HepG2 (cell line): ENCODE measurements at regions not wholly inside any gene's neighbourhood (a gene's known extent, or its start where the extent isn't known, plus 50 kb on each side); places are given as distances from the start of the nearest gene placed in this dataset.

Experiments
- ATAC-seq: fragments of 200-7000 bp; cut with Tn5 transposase; 3 replicates; pipeline ENCODE4 v1.9.1; 2020; ENCODE audit warnings: mild to moderate bottlenecking, moderate library complexity
- BruUV-seq: library from RNA; stranded (reverse); fragments of 400-500 nt; replicated peaks from 2 replicates; lab custom pipeline; 2021; lab: Mats Ljungman, UMichigan
- CTCF ChIA-PET: fragments of 300-600 bp; formaldehyde crosslinking; extraction: SDS; loops from one replicate; lab custom pipeline; 2021; ENCODE audit warnings: low total read pairs, inconsistent platforms, low intra/inter-chr PET ratio; lab: Yijun Ruan, JAX
- POLR2A ChIA-PET: fragments of 350-600 bp; sonication (Branson Sonifier 250); formaldehyde crosslinking; loops from one replicate; lab custom pipeline; 2020; ENCODE audit warnings: antibody characterized with exemption, inconsistent platforms; lab: Yijun Ruan, JAX
- DNase-seq: peaks from one replicate; pipeline ENCODE4 v3.0.0-alpha.2; 2015; ENCODE audit warnings: low spot score
- FAIRE-seq: peaks from 3 replicates; lab custom pipeline; 2011; peaks lifted over from hg19 to GRCh38; lab: Jason Lieb, UNC
- H2AFZ ChIP-seq: one replicate; pipeline ENCODE4 v1.6.1; 2011; ENCODE audit warnings: low read length, inconsistent platforms
- H3K27ac ChIP-seq: fragments of 300-600 bp; 3 replicates; pipeline ENCODE4 v1.8.0; 2011; ENCODE audit warnings: mixed run types, mild to moderate bottlenecking, mixed read lengths, low read length, inconsistent platforms; ENCODE audit not compliant: insufficient read depth; ENCODE audit errors: extremely low read length
- H3K27me3 ChIP-seq, 2 experiments: fragments of 200-600 bp in 1 of 2; 2 replicates in 1 of 2; 3 replicates in 1 of 2; pipeline versions ENCODE4 v1.6.0 to v1.8.0; 2011; ENCODE audit warnings: low read length in 2 of 2, mild to moderate bottlenecking in 2 of 2, moderate library complexity in 2 of 2, inconsistent platforms in 1 of 2; ENCODE audit not compliant: insufficient read depth in 2 of 2, control insufficient read depth in 1 of 2
- H3K36me3 ChIP-seq, 2 experiments: fragments of 200-600 bp in 1 of 2; replicated peaks in 1 of 2; 2 replicates in 1 of 2; 3 replicates in 1 of 2; pipeline versions ENCODE4 v1.5.1 to v1.8.0; 2011; ENCODE audit warnings: low read length in 2 of 2, inconsistent platforms in 1 of 2; ENCODE audit not compliant: insufficient read depth in 2 of 2, control insufficient read depth in 1 of 2
- H3K4me1 ChIP-seq: 2 replicates; pipeline ENCODE4 v1.5.1; 2012; ENCODE audit warnings: low read length, inconsistent platforms; ENCODE audit not compliant: insufficient read depth
- H3K4me2 ChIP-seq: 2 replicates; pipeline ENCODE4 v1.6.0; 2011; ENCODE audit warnings: low read depth, low read length, inconsistent platforms
- H3K4me3 ChIP-seq, 3 experiments: fragments of 200-600 bp in 1 of 3; sonication (generic), shearing (Covaris generic) in 1 of 3; replicated peaks in 1 of 3; 2 replicates each; pipeline ENCODE4 v1.5.1; 2011 to 2016; ENCODE audit warnings: low read length in 3 of 3, inconsistent platforms in 2 of 3, low read depth in 2 of 3, mild to moderate bottlenecking in 2 of 3, control low read depth in 1 of 3, mixed read lengths in 1 of 3; ENCODE audit not compliant: insufficient read depth in 1 of 3
- H3K79me2 ChIP-seq: one replicate; pipeline ENCODE4 v1.6.1; 2011; ENCODE audit warnings: low read length, inconsistent platforms; ENCODE audit not compliant: insufficient read depth
- H3K9ac ChIP-seq: 2 replicates; pipeline ENCODE4 v1.6.0; 2011; ENCODE audit warnings: mild to moderate bottlenecking, low read depth, low read length, inconsistent platforms; ENCODE audit not compliant: insufficient read depth
- H3K9me3 ChIP-seq: 2 replicates; pipeline ENCODE4 v1.5.1; 2012; ENCODE audit warnings: mild to moderate bottlenecking, low read length
- H4K20me1 ChIP-seq: 2 replicates; pipeline ENCODE4 v1.6.0; 2011; ENCODE audit warnings: inconsistent platforms, mild to moderate bottlenecking, low read length, moderate library complexity; ENCODE audit not compliant: insufficient read depth
- DR1 ChIP-seq: sonication (generic); formaldehyde crosslinking; IDR thresholded peaks from 2 replicates; pipeline ENCODE4 v1.8.0; 2021; ENCODE audit warnings: mild to moderate bottlenecking, missing genetic modification reagents, inconsistent platforms
- FOXP4 ChIP-seq: sonication (generic); formaldehyde crosslinking; IDR thresholded peaks from 2 replicates; pipeline ENCODE4 v1.4.0; 2020; ENCODE audit warnings: missing genetic modification reagents
- GMEB2 ChIP-seq: IDR thresholded peaks from 2 replicates; pipeline ENCODE4 v1.6.1; 2016; ENCODE audit warnings: missing biosample characterization, missing genetic modification reagents, low read depth
- HNRNPLL ChIP-seq: fragments of 200-400 bp; formaldehyde crosslinking; IDR thresholded peaks from 2 replicates; pipeline ENCODE4 v1.6.1; 2017; ENCODE audit warnings: mild to moderate bottlenecking, low read depth, low read length; ENCODE audit not compliant: poor library complexity, severe bottlenecking
- HNRNPUL1 ChIP-seq: fragments of 200-400 bp; formaldehyde crosslinking; IDR thresholded peaks from 2 replicates; pipeline ENCODE4 v1.6.1; 2017; ENCODE audit warnings: low read depth, mild to moderate bottlenecking, low read length, moderate library complexity
- MZF1 ChIP-seq: sonication (generic); formaldehyde crosslinking; IDR thresholded peaks from 2 replicates; pipeline ENCODE4 v1.8.1; 2023; ENCODE audit warnings: mild to moderate bottlenecking, missing genetic modification reagents, borderline replicate concordance
- UBTF ChIP-seq: sonication (generic); formaldehyde crosslinking; IDR thresholded peaks from 2 replicates; pipeline ENCODE4 v1.4.0; 2020; ENCODE audit warnings: mild to moderate bottlenecking, missing genetic modification reagents
- ZBTB43 ChIP-seq: sonication (generic); formaldehyde crosslinking; conservative IDR thresholded peaks from 2 replicates; pipeline ENCODE4 v1.4.0; 2020; ENCODE audit warnings: missing genetic modification reagents
- ZMAT5 ChIP-seq: sonication (generic); formaldehyde crosslinking; IDR thresholded peaks from 2 replicates; pipeline ENCODE4 v1.5.0; 2020; ENCODE audit warnings: mild to moderate bottlenecking, low read depth, missing genetic modification reagents, borderline replicate concordance
- ZNF562 ChIP-seq: sonication (generic); formaldehyde crosslinking; IDR thresholded peaks from 2 replicates; pipeline ENCODE4 v1.8.0; 2022; ENCODE audit warnings: missing genetic modification reagents, borderline replicate concordance
- ZNF891 ChIP-seq: sonication (generic); formaldehyde crosslinking; IDR thresholded peaks from 2 replicates; pipeline ENCODE4 v1.5.0; 2020; ENCODE audit warnings: mild to moderate bottlenecking, missing genetic modification reagents
- WGBS: methylation state at CpG from one replicate; pipeline ENCODE4 v1.1.6; 2017; ENCODE audit warnings: low lambda C conversion rate; 5-methylcytosine and 5-hydroxymethylcytosine counted together
- in situ Hi-C: cut with HindIII; loops from 2 replicates; pipeline ENCODE4 v1.10.0; 2017; ENCODE audit warnings: low pct_unique_long_range_greater_than_20kb; ENCODE audit not compliant: extremely low pct_ligation_motif_present
- intact Hi-C: fragments of 100-400 bp; cut with micrococcal nuclease; formaldehyde crosslinking; loops from one replicate; pipeline ENCODE4 v1.10.0; 2022; ENCODE audit not compliant: unreplicated experiment
- TF ChIP-seq, protein P1 (sequence below): IDR thresholded peaks from 2 replicates; pipeline ENCODE4 v1.4.0; 2020; ENCODE audit warnings: mild to moderate bottlenecking, missing genetic modification reagents

- POLR2A ChIA-PET: no interaction called here
- 81% methylated on average over 6 of the region's 6 CpGs for WGBS
- intact Hi-C loops (no loop called here), in situ Hi-C loops (no loop called here)
- no peak for FAIRE-seq
- Histone ChIP-seq H3K79me2 (no peaks in the 10 kb centered on the region), H4K20me1 (no peaks in the 10 kb centered on the region), H3K9me3 (peaks cover 7% of the 10 kb centered on the region; the same call in 1 of the 2 replicates), H3K36me3 (no peaks in the 10 kb centered on the region), H3K27me3 (peaks cover 0 to 3% of the 10 kb centered on the region in 2 experiments; a peak in 1 of 5 replicates), H3K4me1 (no peaks in the 10 kb centered on the region), H3K27ac (no peak overlapping the region), H3K4me3 (no peak overlapping the region), H3K4me2 (no peak overlapping the region), H2AFZ (no peak overlapping the region), H3K9ac (no peak overlapping the region)
- DNase-seq: no peak
- no TSS peak for BruUV-seq
- CTCF ChIA-PET: no interaction called here
- ATAC-seq: no peak
- TF ChIP-seq HNRNPLL: no peak
- TF ChIP-seq ZNF562 (CRISPR knock-in tag): no peak
- TF ChIP-seq MZF1 (CRISPR knock-in tag): no peak
- TF ChIP-seq ZMAT5 (CRISPR knock-in tag): no peak
- TF ChIP-seq UBTF (CRISPR knock-in tag): no peak
- no peak for TF ChIP-seq GMEB2 (CRISPR knock-in tag)
- TF ChIP-seq DR1 (CRISPR knock-in tag): no peak
- no peak for TF ChIP-seq ZBTB43 (CRISPR knock-in tag)
- no peak for TF ChIP-seq FOXP4 (CRISPR knock-in tag)
- no peak for TF ChIP-seq HNRNPUL1
- no peak for TF ChIP-seq ZNF891 (CRISPR knock-in tag)
- TF ChIP-seq, protein P1, sequence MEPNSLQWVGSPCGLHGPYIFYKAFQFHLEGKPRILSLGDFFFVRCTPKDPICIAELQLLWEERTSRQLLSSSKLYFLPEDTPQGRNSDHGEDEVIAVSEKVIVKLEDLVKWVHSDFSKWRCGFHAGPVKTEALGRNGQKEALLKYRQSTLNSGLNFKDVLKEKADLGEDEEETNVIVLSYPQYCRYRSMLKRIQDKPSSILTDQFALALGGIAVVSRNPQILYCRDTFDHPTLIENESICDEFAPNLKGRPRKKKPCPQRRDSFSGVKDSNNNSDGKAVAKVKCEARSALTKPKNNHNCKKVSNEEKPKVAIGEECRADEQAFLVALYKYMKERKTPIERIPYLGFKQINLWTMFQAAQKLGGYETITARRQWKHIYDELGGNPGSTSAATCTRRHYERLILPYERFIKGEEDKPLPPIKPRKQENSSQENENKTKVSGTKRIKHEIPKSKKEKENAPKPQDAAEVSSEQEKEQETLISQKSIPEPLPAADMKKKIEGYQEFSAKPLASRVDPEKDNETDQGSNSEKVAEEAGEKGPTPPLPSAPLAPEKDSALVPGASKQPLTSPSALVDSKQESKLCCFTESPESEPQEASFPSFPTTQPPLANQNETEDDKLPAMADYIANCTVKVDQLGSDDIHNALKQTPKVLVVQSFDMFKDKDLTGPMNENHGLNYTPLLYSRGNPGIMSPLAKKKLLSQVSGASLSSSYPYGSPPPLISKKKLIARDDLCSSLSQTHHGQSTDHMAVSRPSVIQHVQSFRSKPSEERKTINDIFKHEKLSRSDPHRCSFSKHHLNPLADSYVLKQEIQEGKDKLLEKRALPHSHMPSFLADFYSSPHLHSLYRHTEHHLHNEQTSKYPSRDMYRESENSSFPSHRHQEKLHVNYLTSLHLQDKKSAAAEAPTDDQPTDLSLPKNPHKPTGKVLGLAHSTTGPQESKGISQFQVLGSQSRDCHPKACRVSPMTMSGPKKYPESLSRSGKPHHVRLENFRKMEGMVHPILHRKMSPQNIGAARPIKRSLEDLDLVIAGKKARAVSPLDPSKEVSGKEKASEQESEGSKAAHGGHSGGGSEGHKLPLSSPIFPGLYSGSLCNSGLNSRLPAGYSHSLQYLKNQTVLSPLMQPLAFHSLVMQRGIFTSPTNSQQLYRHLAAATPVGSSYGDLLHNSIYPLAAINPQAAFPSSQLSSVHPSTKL (CRISPR knock-in tag): no peak
These were observed 451.6 kb upstream of the CD180 start for GRCh38 chr5:67648201-67648671.
